CD4-positive, CD25-positive, alpha-beta regulatory T cell (primary cell): ENCODE measurements at regions not wholly inside any gene's neighbourhood (a gene's known extent, or its start where the extent isn't known, plus 50 kb on each side); places are given as distances from the start of the nearest gene placed in this dataset.
"Not testable (repeated sequence)": the region's sequence is repeated elsewhere in the genome, so short reads cannot be mapped to it uniquely, and the experiment has no call there.

Source experiments
- ATAC-seq, 2 donors: fragments of 150-1000 bp; cut with Tn5 transposase; one replicate each; pipeline ENCODE4 v1.10.0; 2021; ENCODE audit warnings: low read depth in 2 of 2, moderate number of reproducible peaks in 2 of 2, moderate library complexity in 1 of 2
- DNase-seq, 3 donors: peaks; one replicate each; pipeline versions ENCODE4 v3.0.0 to v3.0.0-alpha.2; 2012 to 2022; ENCODE audit warnings: mixed read lengths in 1 of 3
- H3K27ac ChIP-seq: one replicate; pipeline ENCODE4 v1.7.0; 2013; ENCODE audit warnings: mild to moderate bottlenecking, low read length; ENCODE audit not compliant: insufficient read depth, poor library complexity, severe bottlenecking
- H3K27me3 ChIP-seq: one replicate; pipeline ENCODE4 v1.7.0; 2013; ENCODE audit warnings: low read length; ENCODE audit not compliant: control insufficient read depth, insufficient read depth
- H3K36me3 ChIP-seq: one replicate; pipeline ENCODE4 v1.7.0; 2013; ENCODE audit warnings: mild to moderate bottlenecking, low read length, moderate library complexity; ENCODE audit not compliant: control insufficient read depth, insufficient read depth
- H3K4me1 ChIP-seq: 2 replicates; pipeline ENCODE4 v1.7.0; 2013; ENCODE audit warnings: mild to moderate bottlenecking, low read length; ENCODE audit not compliant: insufficient read depth, control insufficient read depth, poor library complexity, severe bottlenecking
- H3K4me3 ChIP-seq: one replicate; pipeline ENCODE4 v1.7.0; 2013; ENCODE audit warnings: low read depth, mild to moderate bottlenecking, low read length, moderate library complexity
- H3K9me3 ChIP-seq, 2 experiments: 1 replicate in 1 of 2; 2 replicates in 1 of 2; pipeline ENCODE4 v1.7.0; 2013; ENCODE audit warnings: low read length in 2 of 2, mild to moderate bottlenecking in 1 of 2, moderate library complexity in 1 of 2; ENCODE audit not compliant: control insufficient read depth in 2 of 2
- H3K27ac Mint-ChIP-seq, 3 donors: one replicate each; pipeline ENCODE4 v1.8.0; 2020 to 2022; ENCODE audit warnings: mild to moderate bottlenecking in 3 of 3, mixed read lengths in 3 of 3, moderate library complexity in 2 of 3
- H3K27me3 Mint-ChIP-seq: one replicate; pipeline ENCODE4 v1.8.0; 2022; ENCODE audit warnings: mild to moderate bottlenecking, mixed read lengths
- H3K36me3 Mint-ChIP-seq: one replicate; pipeline ENCODE4 v1.8.0; 2020; ENCODE audit warnings: mixed read lengths
- H3K4me1 Mint-ChIP-seq, 4 donors: one replicate each; pipeline ENCODE4 v1.8.0; 2020 to 2022; ENCODE audit warnings: mixed read lengths in 4 of 4, mild to moderate bottlenecking in 1 of 4
- H3K4me3 Mint-ChIP-seq, 4 donors: one replicate each; pipeline ENCODE4 v1.8.0; 2020 to 2022; ENCODE audit warnings: mild to moderate bottlenecking in 4 of 4, mixed read lengths in 4 of 4, moderate library complexity in 3 of 4
- H3K9me3 Mint-ChIP-seq, 7 donors: one replicate each; pipeline ENCODE4 v1.8.0; 2020 to 2022; ENCODE audit warnings: mixed read lengths in 7 of 7, mild to moderate bottlenecking in 3 of 7, moderate library complexity in 2 of 7

- no peaks in the 10 kb centered on the region for H3K36me3 Mint-ChIP-seq
- ATAC-seq = no peak
Measured at GRCh38 chr12:124703856-124704255, 136.4 kb upstream of the NCOR2 start.

GRCh38 chr12:124702736-124703135 lies 135.3 kb upstream of the NCOR2 start:
- Mint-ChIP-seq H3K4me1 (no peaks in the 10 kb centered on the region), H3K9me3 (peaks cover 0 to 2% (median 0%) of the 10 kb centered on the region in 7 donors), H3K4me3 (no peak overlapping the region), H3K27ac (no peak overlapping the region), H3K27me3 (peaks cover 24% of the 10 kb centered on the region), H3K36me3 (no peaks in the 10 kb centered on the region)
- Histone ChIP-seq H3K36me3 (no peaks in the 10 kb centered on the region), H3K9me3 (no peaks in the 10 kb centered on the region), H3K4me3 (no peak overlapping the region), H3K27me3 (no peaks in the 10 kb centered on the region), H3K4me1 (no peaks in the 10 kb centered on the region), H3K27ac (no peak overlapping the region)
- ATAC-seq (no peak), DNase-seq (no peak)

More at GRCh38 chr12:124703856-124704255, 136.4 kb upstream of the NCOR2 start:
- no peak overlapping the region for H3K4me3 Mint-ChIP-seq
- H3K27me3 Mint-ChIP-seq = peaks cover 18% of the 10 kb centered on the region
- Histone ChIP-seq H3K4me3 (no peak overlapping the region), H3K9me3 (no peaks in the 10 kb centered on the region), H3K27me3 (no peaks in the 10 kb centered on the region), H3K27ac (no peak overlapping the region), H3K4me1 (no peaks in the 10 kb centered on the region), H3K36me3 (no peaks in the 10 kb centered on the region)
- no peak overlapping the region for H3K27ac Mint-ChIP-seq
- H3K9me3 Mint-ChIP-seq = peaks cover 0 to 2% (median 0%) of the 10 kb centered on the region in 7 donors
- DNase-seq = no peak
- H3K4me1 Mint-ChIP-seq = no peaks in the 10 kb centered on the region

- Mint-ChIP-seq H3K36me3 (no peaks in the 10 kb centered on the region), H3K4me1 (no peaks in the 10 kb centered on the region), H3K27me3 (peaks cover 24% of the 10 kb centered on the region), H3K4me3 (no peak overlapping the region), H3K27ac (no peak overlapping the region), H3K9me3 (no peaks in the 10 kb centered on the region)
- no peaks in the 10 kb centered on the region for H3K9me3 ChIP-seq
- DNase-seq (no peak), ATAC-seq (no peak)
- H3K27me3 ChIP-seq = no peaks in the 10 kb centered on the region
- H3K27ac ChIP-seq = no peak overlapping the region
- H3K36me3 ChIP-seq = no peaks in the 10 kb centered on the region
- no peaks in the 10 kb centered on the region for H3K4me1 ChIP-seq
- H3K4me3 ChIP-seq = no peak overlapping the region
Measured at GRCh38 chr12:124700810-124701592, 133.6 kb upstream of the NCOR2 start.

- DNase-seq = no peak
- no peak overlapping the region for H3K27ac Mint-ChIP-seq
- no peak overlapping the region for H3K4me3 ChIP-seq
- H3K4me1 Mint-ChIP-seq = no peaks in the 10 kb centered on the region
- H3K4me3 Mint-ChIP-seq = no peak overlapping the region
- H3K9me3 ChIP-seq = no peaks in the 10 kb centered on the region
- ATAC-seq = no peak
- H3K36me3 ChIP-seq = no peaks in the 10 kb centered on the region
- H3K27me3 ChIP-seq = no peaks in the 10 kb centered on the region
- no peaks in the 10 kb centered on the region for H3K36me3 Mint-ChIP-seq
- H3K4me1 ChIP-seq = no peaks in the 10 kb centered on the region
- H3K27ac ChIP-seq = no peak overlapping the region
- H3K27me3 Mint-ChIP-seq = peaks cover 24% of the 10 kb centered on the region
- H3K9me3 Mint-ChIP-seq = no peaks in the 10 kb centered on the region
Measured at GRCh38 chr12:124699909-124700308, 132.5 kb upstream of the NCOR2 start.

GRCh38 chr12:124698998-124699305 lies 131.5 kb upstream of the NCOR2 start:
- peaks cover 24% of the 10 kb centered on the region for H3K27me3 Mint-ChIP-seq
- peaks cover 0 to 7% (median 2%) of the 10 kb centered on the region in 4 donors for H3K4me1 Mint-ChIP-seq
- no peak overlapping the region for H3K27ac Mint-ChIP-seq
- peaks cover 0 to 3% (median 0%) of the 10 kb centered on the region in 7 donors for H3K9me3 Mint-ChIP-seq
- no peaks in the 10 kb centered on the region for H3K36me3 ChIP-seq
- H3K4me3 Mint-ChIP-seq = no peak overlapping the region
- DNase-seq (no peak), ATAC-seq (no peak)
- no peaks in the 10 kb centered on the region for H3K9me3 ChIP-seq
- H3K36me3 Mint-ChIP-seq = no peaks in the 10 kb centered on the region
- H3K27me3 ChIP-seq = no peaks in the 10 kb centered on the region
- H3K4me1 ChIP-seq = no peaks in the 10 kb centered on the region
- H3K27ac ChIP-seq = no peak overlapping the region
- H3K4me3 ChIP-seq = no peak overlapping the region

- H3K4me3 ChIP-seq = no peak overlapping the region
- ATAC-seq (no peak), DNase-seq (no peak)
- no peaks in the 10 kb centered on the region for H3K9me3 ChIP-seq
- H3K27ac ChIP-seq = no peak overlapping the region
- Mint-ChIP-seq H3K36me3 (no peaks in the 10 kb centered on the region), H3K4me1 (peaks cover 0 to 7% (median 2%) of the 10 kb centered on the region in 4 donors), H3K9me3 (peaks cover 0 to 3% (median 0%) of the 10 kb centered on the region in 7 donors), H3K27ac (no peak overlapping the region), H3K4me3 (no peak overlapping the region), H3K27me3 (peaks cover 19% of the 10 kb centered on the region)
- H3K27me3 ChIP-seq = no peaks in the 10 kb centered on the region
- H3K36me3 ChIP-seq = no peaks in the 10 kb centered on the region
- H3K4me1 ChIP-seq = no peaks in the 10 kb centered on the region
Measured at GRCh38 chr12:124698211-124698997, 131.0 kb upstream of the NCOR2 start.

GRCh38 chr12:124697722-124698121 lies 130.3 kb upstream of the NCOR2 start:
- not testable (repeated sequence) for H3K9me3 ChIP-seq, H3K4me3 Mint-ChIP-seq, H3K4me1 ChIP-seq, H3K36me3 ChIP-seq, H3K4me1 Mint-ChIP-seq, H3K4me3 ChIP-seq, H3K27me3 ChIP-seq, DNase-seq, H3K27ac ChIP-seq, ATAC-seq, H3K27ac Mint-ChIP-seq, H3K36me3 Mint-ChIP-seq, H3K9me3 Mint-ChIP-seq
- peaks cover 17% of the 10 kb centered on the region for H3K27me3 Mint-ChIP-seq
